ENCODE measurements at regions not wholly inside any gene's neighbourhood (a gene's known extent, or its start where the extent isn't known, plus 50 kb on each side); places are given as distances from the start of the nearest gene placed in this dataset.
A peak's percentile ranks its signal among the peaks of the same experiment; 100 is the strongest.

- Histone ChIP-seq H3K79me1 (ENCODE audit: low read depth, low read length) (no peaks in the 10 kb centered on the region), H2AK5ac (ENCODE audit: low read depth, low read length) (no peak overlapping the region), H2BK120ac (ENCODE audit: low read depth, low read length) (no peak overlapping the region), H3K18ac (ENCODE audit: low read length) (no peak overlapping the region), H2BK15ac (ENCODE audit: low read length) (no peak overlapping the region), H3K27ac (replicated peaks; ENCODE audit: low read length) (no peak overlapping the region), H3K4me3 (ENCODE audit: low read length in 2 of 2) (no peak overlapping the region), H3K4me1 (ENCODE audit: control insufficient read depth in 2 of 2, insufficient read depth in 1 of 2, low read depth in 1 of 2, low read length in 2 of 2) (peaks cover 5 to 9% of the 10 kb centered on the region in 2 donors), H3K23ac (ENCODE audit: low read depth, low read length, poor library complexity) (no peak overlapping the region), H2BK5ac (ENCODE audit: low read length) (no peak overlapping the region), H4K8ac (ENCODE audit: low read depth, low read length) (no peak overlapping the region), H3K9me3 (replicated peaks in 1 of 2; ENCODE audit: control insufficient read depth in 2 of 2, insufficient read depth in 1 of 2, low read depth in 1 of 2, low read length in 2 of 2) (peaks cover 0 to 3% of the 10 kb centered on the region in 2 donors), H4K91ac (ENCODE audit: low read depth, low read length, poor library complexity) (no peak overlapping the region), H3K27me3 (ENCODE audit: control insufficient read depth in 3 of 3, insufficient read depth in 3 of 3, low read depth in 1 of 3, low read length in 3 of 3) (no peaks in the 10 kb centered on the region), H3K4ac (ENCODE audit: low read length) (no peak overlapping the region), H3K4me2 (ENCODE audit: insufficient read depth, low read length, poor library complexity, severe bottlenecking) (no peak overlapping the region), H3K36me3 (replicated peaks in 1 of 2; ENCODE audit: control insufficient read depth in 2 of 2, insufficient read depth in 2 of 2, low read length in 2 of 2) (no peaks in the 10 kb centered on the region), H2BK12ac (ENCODE audit: low read length) (no peak overlapping the region), H3K9ac (ENCODE audit: low read depth, low read length, poor library complexity) (no peak overlapping the region), H2AFZ (ENCODE audit: low read length) (no peak overlapping the region), H3K14ac (ENCODE audit: low read length) (no peak overlapping the region)
- no CpG with 5 or more reads among the region's 4 CpGs for WGBS, 2 donors (ENCODE audit: extremely low coverage in 2 of 2, insufficient read length in 2 of 2, insufficient replicate concordance in 1 of 2)
- no peak for DNase-seq (ENCODE audit: low spot score)
These were observed 497.2 kb upstream of the JARID2 start for GRCh38 chr6:14748679-14749078.

GRCh38 chr6:14750059-14750661 lies 495.7 kb upstream of the JARID2 start:
- no peak overlapping the region for H3K9ac ChIP-seq (ENCODE audit: low read depth, low read length, poor library complexity)
- no peaks in the 10 kb centered on the region for H3K27me3 ChIP-seq (ENCODE audit: control insufficient read depth in 3 of 3, insufficient read depth in 3 of 3, low read depth in 1 of 3, low read length in 3 of 3)
- no peaks in the 10 kb centered on the region for H3K79me1 ChIP-seq (ENCODE audit: low read depth, low read length)
- no peak overlapping the region for H2BK120ac ChIP-seq (ENCODE audit: low read depth, low read length)
- H2AFZ ChIP-seq (ENCODE audit: low read length), result peak overlapping the region; percentile 63
- no peak overlapping the region for H3K4me2 ChIP-seq (ENCODE audit: insufficient read depth, low read length, poor library complexity, severe bottlenecking)
- no peak overlapping the region for H3K18ac ChIP-seq (ENCODE audit: low read length)
- H4K91ac ChIP-seq (ENCODE audit: low read depth, low read length, poor library complexity), result no peak overlapping the region
- no peak overlapping the region for H3K27ac ChIP-seq (replicated peaks; ENCODE audit: low read length)
- no peak overlapping the region for H2BK12ac ChIP-seq (ENCODE audit: low read length)
- H2BK5ac ChIP-seq (ENCODE audit: low read length), result no peak overlapping the region
- H3K9me3 ChIP-seq (replicated peaks in 1 of 2; ENCODE audit: control insufficient read depth in 2 of 2, insufficient read depth in 1 of 2, low read depth in 1 of 2, low read length in 2 of 2), result peaks cover 0 to 3% of the 10 kb centered on the region in 2 donors
- no peak overlapping the region for H3K14ac ChIP-seq (ENCODE audit: low read length)
- no peak overlapping the region for H4K8ac ChIP-seq (ENCODE audit: low read depth, low read length)
- H3K4me3 ChIP-seq (ENCODE audit: low read length in 2 of 2), result no peak overlapping the region
- DNase-seq (ENCODE audit: low spot score), result no peak
- no peak overlapping the region for H2AK5ac ChIP-seq (ENCODE audit: low read depth, low read length)
- no peaks in the 10 kb centered on the region for H3K36me3 ChIP-seq (replicated peaks in 1 of 2; ENCODE audit: control insufficient read depth in 2 of 2, insufficient read depth in 2 of 2, low read length in 2 of 2)
- H2BK15ac ChIP-seq (ENCODE audit: low read length), result no peak overlapping the region
- no peak overlapping the region for H3K4ac ChIP-seq (ENCODE audit: low read length)
- WGBS, 2 donors (ENCODE audit: extremely low coverage in 2 of 2, insufficient read length in 2 of 2, insufficient replicate concordance in 1 of 2), result no CpG with 5 or more reads among the region's 6 CpGs
- H3K23ac ChIP-seq (ENCODE audit: low read depth, low read length, poor library complexity), result no peak overlapping the region
- H3K4me1 ChIP-seq (ENCODE audit: control insufficient read depth in 2 of 2, insufficient read depth in 1 of 2, low read depth in 1 of 2, low read length in 2 of 2), result peaks cover 5 to 9% of the 10 kb centered on the region in 2 donors

- Histone ChIP-seq H2BK5ac (ENCODE audit: low read length) (no peak overlapping the region), H2BK12ac (ENCODE audit: low read length) (no peak overlapping the region), H3K18ac (ENCODE audit: low read length) (no peak overlapping the region), H3K23ac (ENCODE audit: low read depth, low read length, poor library complexity) (no peak overlapping the region), H3K27ac (replicated peaks; ENCODE audit: low read length) (no peak overlapping the region), H2BK120ac (ENCODE audit: low read depth, low read length) (no peak overlapping the region), H4K91ac (ENCODE audit: low read depth, low read length, poor library complexity) (no peak overlapping the region), H3K36me3 (replicated peaks in 1 of 2; ENCODE audit: control insufficient read depth in 2 of 2, insufficient read depth in 2 of 2, low read length in 2 of 2) (no peaks in the 10 kb centered on the region), H3K4me1 (ENCODE audit: control insufficient read depth in 2 of 2, insufficient read depth in 1 of 2, low read depth in 1 of 2, low read length in 2 of 2) (peaks cover 5 to 9% of the 10 kb centered on the region in 2 donors), H2AFZ (ENCODE audit: low read length) (no peak overlapping the region), H2BK15ac (ENCODE audit: low read length) (no peak overlapping the region), H3K4ac (ENCODE audit: low read length) (no peak overlapping the region), H3K27me3 (ENCODE audit: control insufficient read depth in 3 of 3, insufficient read depth in 3 of 3, low read depth in 1 of 3, low read length in 3 of 3) (no peaks in the 10 kb centered on the region), H3K14ac (ENCODE audit: low read length) (no peak overlapping the region), H2AK5ac (ENCODE audit: low read depth, low read length) (no peak overlapping the region), H3K4me2 (ENCODE audit: insufficient read depth, low read length, poor library complexity, severe bottlenecking) (no peak overlapping the region), H4K8ac (ENCODE audit: low read depth, low read length) (no peak overlapping the region), H3K9ac (ENCODE audit: low read depth, low read length, poor library complexity) (no peak overlapping the region), H3K79me1 (ENCODE audit: low read depth, low read length) (no peaks in the 10 kb centered on the region), H3K4me3 (ENCODE audit: low read length in 2 of 2) (no peak overlapping the region), H3K9me3 (replicated peaks in 1 of 2; ENCODE audit: control insufficient read depth in 2 of 2, insufficient read depth in 1 of 2, low read depth in 1 of 2, low read length in 2 of 2) (peaks cover 0 to 3% of the 10 kb centered on the region in 2 donors)
- no CpG with 5 or more reads among the region's 7 CpGs for WGBS, 2 donors (ENCODE audit: extremely low coverage in 2 of 2, insufficient read length in 2 of 2, insufficient replicate concordance in 1 of 2)
- no peak for DNase-seq (ENCODE audit: low spot score)
These were observed 494.2 kb upstream of the JARID2 start for GRCh38 chr6:14751645-14752175.

- Histone ChIP-seq H3K23ac (ENCODE audit: low read depth, low read length, poor library complexity) (no peak overlapping the region), H2BK5ac (ENCODE audit: low read length) (no peak overlapping the region), H3K36me3 (replicated peaks in 1 of 2; ENCODE audit: control insufficient read depth in 2 of 2, insufficient read depth in 2 of 2, low read length in 2 of 2) (no peaks in the 10 kb centered on the region), H2BK120ac (ENCODE audit: low read depth, low read length) (no peak overlapping the region), H3K4me2 (ENCODE audit: insufficient read depth, low read length, poor library complexity, severe bottlenecking) (no peak overlapping the region), H3K9me3 (replicated peaks in 1 of 2; ENCODE audit: control insufficient read depth in 2 of 2, insufficient read depth in 1 of 2, low read depth in 1 of 2, low read length in 2 of 2) (peaks cover 0 to 3% of the 10 kb centered on the region in 2 donors), H3K4ac (ENCODE audit: low read length) (no peak overlapping the region), H3K27ac (replicated peaks; ENCODE audit: low read length) (no peak overlapping the region), H3K79me1 (ENCODE audit: low read depth, low read length) (no peaks in the 10 kb centered on the region), H4K91ac (ENCODE audit: low read depth, low read length, poor library complexity) (no peak overlapping the region), H3K4me3 (ENCODE audit: low read length in 2 of 2) (no peak overlapping the region), H4K8ac (ENCODE audit: low read depth, low read length) (no peak overlapping the region), H2BK12ac (ENCODE audit: low read length) (no peak overlapping the region), H3K9ac (ENCODE audit: low read depth, low read length, poor library complexity) (no peak overlapping the region), H3K18ac (ENCODE audit: low read length) (no peak overlapping the region), H3K14ac (ENCODE audit: low read length) (no peak overlapping the region), H3K4me1 (ENCODE audit: control insufficient read depth in 2 of 2, insufficient read depth in 1 of 2, low read depth in 1 of 2, low read length in 2 of 2) (peaks cover 2 to 8% of the 10 kb centered on the region in 2 donors), H2AFZ (ENCODE audit: low read length) (peak overlapping the region; percentile 43), H2BK15ac (ENCODE audit: low read length) (no peak overlapping the region), H2AK5ac (ENCODE audit: low read depth, low read length) (no peak overlapping the region), H3K27me3 (ENCODE audit: control insufficient read depth in 3 of 3, insufficient read depth in 3 of 3, low read depth in 1 of 3, low read length in 3 of 3) (peaks cover 0 to 3% (median 0%) of the 10 kb centered on the region in 3 experiments)
- no CpG with 5 or more reads among the region's 22 CpGs for WGBS, 2 donors (ENCODE audit: extremely low coverage in 2 of 2, insufficient read length in 2 of 2, insufficient replicate concordance in 1 of 2)
- DNase-seq (ENCODE audit: low spot score), result no peak
These were observed 490.9 kb upstream of the JARID2 start for GRCh38 chr6:14754751-14755513.
